ENCODE measurements at regions not wholly inside any gene's neighbourhood (a gene's known extent, or its start where the extent isn't known, plus 50 kb on each side); places are given as distances from the start of the nearest gene placed in this dataset.

DNA sequence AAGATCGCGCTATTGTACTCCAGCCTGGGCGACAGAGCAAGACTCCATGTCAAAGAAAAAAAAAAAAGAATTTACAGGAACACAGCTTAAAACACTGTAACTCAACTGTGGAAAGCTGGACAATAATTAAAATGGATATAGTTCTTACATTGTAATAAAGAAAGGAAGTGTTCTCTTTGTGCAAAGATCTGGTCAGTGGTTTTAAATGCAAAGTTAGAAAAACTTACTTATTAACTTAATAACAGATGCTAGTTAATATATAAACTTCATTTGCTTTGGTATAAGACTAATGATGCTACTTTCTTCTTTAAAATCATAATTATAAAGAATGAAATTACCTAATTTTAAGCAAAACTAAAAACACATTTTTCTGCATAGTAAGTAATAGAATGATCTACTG, 2024.1 kb upstream of the TENM3 start:
- intact Hi-C loops (cut with DNase I): no loop called here
- TF ChIP-seq CTCF (IDR thresholded peaks at IDR 0.05): no peak
- no peak for TF ChIP-seq POLR2A (IDR thresholded peaks at IDR 0.05; ENCODE audit: low read depth)
- TF ChIP-seq EP300 (IDR thresholded peaks at IDR 0.05): no peak
- TF ChIP-seq POLR2AphosphoS5 (IDR thresholded peaks at IDR 0.05): no peak
- Histone ChIP-seq H3K36me3 (no peaks in the 10 kb centered on the region), H3K9me3 (peaks cover 0 to 9% (median 0%) of the 10 kb centered on the region in 4 donors), H3K4me3 (no peak overlapping the region), H3K27me3 (no peaks in the 10 kb centered on the region), H3K27ac (replicated peaks in 1 of 4) (no peak overlapping the region), H3K4me1 (no peaks in the 10 kb centered on the region)
- DNase-seq (ENCODE audit: extremely low spot score): no peak
- WGBS: 100% methylated on average over 3 of the region's 3 CpGs

DNA sequence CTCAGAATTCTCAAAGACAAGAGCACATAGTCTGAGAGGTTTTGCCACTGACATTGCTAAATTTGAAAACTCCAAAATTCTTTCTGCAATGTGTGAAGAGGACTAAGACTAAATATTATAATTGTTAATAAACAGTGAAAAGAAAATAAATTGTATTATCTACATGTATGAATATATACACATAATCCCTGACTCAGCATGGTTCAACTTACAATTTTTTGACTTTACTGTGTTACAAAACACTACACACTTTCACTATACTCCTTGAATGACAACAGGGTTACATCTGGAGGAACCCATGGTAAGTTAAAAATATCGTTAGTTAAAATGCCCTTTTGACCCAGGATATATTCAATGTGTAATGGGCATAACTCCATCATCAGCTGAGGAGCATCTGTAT, 2017.2 kb upstream of the TENM3 start:
- DNase-seq (ENCODE audit: extremely low spot score): no peak
- H3K36me3 ChIP-seq: no peaks in the 10 kb centered on the region
- peaks cover 0 to 9% (median 0%) of the 10 kb centered on the region in 4 donors for H3K9me3 ChIP-seq
- no peaks in the 10 kb centered on the region for H3K4me1 ChIP-seq
- 59% methylated on average over 1 of the region's 1 CpG for WGBS
- intact Hi-C loops (cut with DNase I): no loop called here
- no peak overlapping the region for H3K27ac ChIP-seq (replicated peaks in 1 of 4)
- H3K27me3 ChIP-seq: no peaks in the 10 kb centered on the region
- TF ChIP-seq CTCF (IDR thresholded peaks at IDR 0.05) (no peak), POLR2AphosphoS5 (IDR thresholded peaks at IDR 0.05) (no peak), POLR2A (IDR thresholded peaks at IDR 0.05; ENCODE audit: low read depth) (no peak), EP300 (IDR thresholded peaks at IDR 0.05) (no peak)
- no peak overlapping the region for H3K4me3 ChIP-seq

DNA sequence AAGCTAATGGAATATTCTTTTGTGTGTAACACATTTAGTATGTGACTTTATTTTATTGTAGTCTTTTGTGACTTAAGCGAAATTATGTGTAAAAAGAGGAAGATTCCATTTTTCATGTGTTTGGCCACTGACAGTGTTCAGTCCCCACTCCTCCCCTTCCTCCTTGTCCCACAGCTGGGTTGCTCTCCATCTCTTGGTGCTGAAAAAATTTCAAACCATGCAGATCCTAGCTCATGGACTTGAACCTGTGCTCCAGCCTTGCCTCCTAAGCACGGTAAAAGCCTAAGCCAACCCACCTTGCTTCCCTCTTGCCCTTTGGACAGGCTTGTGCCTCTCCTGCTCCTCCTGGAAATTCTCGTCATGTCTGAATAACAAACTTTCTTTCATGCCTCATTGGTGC, 2008.5 kb upstream of the TENM3 start:
- WGBS: 73% methylated on average over 3 of the region's 3 CpGs
- no peak for DNase-seq (ENCODE audit: extremely low spot score)
- Histone ChIP-seq H3K9me3 (no peaks in the 10 kb centered on the region), H3K4me1 (no peaks in the 10 kb centered on the region), H3K4me3 (no peak overlapping the region), H3K27ac (replicated peaks in 1 of 4) (no peak overlapping the region), H3K36me3 (no peaks in the 10 kb centered on the region), H3K27me3 (no peaks in the 10 kb centered on the region)
- intact Hi-C loops (cut with DNase I): no loop called here
- no peak for TF ChIP-seq POLR2AphosphoS5 (IDR thresholded peaks at IDR 0.05)
- no peak for TF ChIP-seq EP300 (IDR thresholded peaks at IDR 0.05)
- TF ChIP-seq CTCF (IDR thresholded peaks at IDR 0.05): no peak
- no peak for TF ChIP-seq POLR2A (IDR thresholded peaks at IDR 0.05; ENCODE audit: low read depth)

DNA sequence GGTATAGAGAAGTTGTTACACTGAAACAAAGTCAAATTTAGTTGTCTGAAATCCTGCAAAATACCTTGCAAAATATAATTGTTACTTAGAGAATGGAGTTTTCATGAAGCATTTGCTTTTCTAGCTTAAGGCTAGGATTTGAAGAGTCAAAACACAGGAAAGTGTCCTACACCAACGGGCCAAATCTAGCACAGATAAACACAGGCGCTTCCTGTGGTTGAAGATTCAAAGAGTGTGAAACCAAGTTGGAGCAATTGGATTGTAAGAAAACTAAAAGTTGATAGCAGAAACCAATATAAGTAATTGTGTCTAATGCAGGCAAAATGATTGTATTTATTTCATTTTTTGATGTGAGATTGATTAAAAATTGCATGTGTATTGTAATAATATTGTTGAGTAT, 2002.5 kb upstream of the TENM3 start:
- H3K27ac ChIP-seq (replicated peaks in 1 of 4): no peak overlapping the region
- 65% methylated on average over 2 of the region's 2 CpGs for WGBS
- no peak for DNase-seq (ENCODE audit: extremely low spot score)
- intact Hi-C loops (cut with DNase I): no loop called here
- H3K4me1 ChIP-seq: no peaks in the 10 kb centered on the region
- no peaks in the 10 kb centered on the region for H3K9me3 ChIP-seq
- H3K4me3 ChIP-seq: no peak overlapping the region
- no peaks in the 10 kb centered on the region for H3K36me3 ChIP-seq
- no peak for TF ChIP-seq CTCF (IDR thresholded peaks at IDR 0.05)
- TF ChIP-seq POLR2A (IDR thresholded peaks at IDR 0.05; ENCODE audit: low read depth): no peak
- no peak for TF ChIP-seq POLR2AphosphoS5 (IDR thresholded peaks at IDR 0.05)
- TF ChIP-seq EP300 (IDR thresholded peaks at IDR 0.05): no peak
- no peaks in the 10 kb centered on the region for H3K27me3 ChIP-seq

GRCh38 chr4:180253419-180253818, 1989.8 kb upstream of the TENM3 start:
- Histone ChIP-seq H3K4me1 (no peaks in the 10 kb centered on the region), H3K36me3 (no peaks in the 10 kb centered on the region), H3K9me3 (no peaks in the 10 kb centered on the region), H3K4me3 (no peak overlapping the region), H3K27me3 (no peaks in the 10 kb centered on the region), H3K27ac (replicated peaks in 1 of 4) (no peak overlapping the region)
- TF ChIP-seq POLR2A (IDR thresholded peaks at IDR 0.05; ENCODE audit: low read depth) (no peak), EP300 (IDR thresholded peaks at IDR 0.05) (no peak), CTCF (IDR thresholded peaks at IDR 0.05) (no peak), POLR2AphosphoS5 (IDR thresholded peaks at IDR 0.05) (no peak)
- DNase-seq (ENCODE audit: extremely low spot score): no peak
- intact Hi-C loops (cut with DNase I): no loop called here
- WGBS: 80% methylated on average over 1 of the region's 1 CpG

Data from esophagus muscularis mucosa (tissue), 4 donors.